ENCODE measurements at regions not wholly inside any gene's neighbourhood (a gene's known extent, or its start where the extent isn't known, plus 50 kb on each side); places are given as distances from the start of the nearest gene placed in this dataset.
"Not testable (repeated sequence)": the region's sequence is repeated elsewhere in the genome, so short reads cannot be mapped to it uniquely, and the experiment has no call there.

DNA sequence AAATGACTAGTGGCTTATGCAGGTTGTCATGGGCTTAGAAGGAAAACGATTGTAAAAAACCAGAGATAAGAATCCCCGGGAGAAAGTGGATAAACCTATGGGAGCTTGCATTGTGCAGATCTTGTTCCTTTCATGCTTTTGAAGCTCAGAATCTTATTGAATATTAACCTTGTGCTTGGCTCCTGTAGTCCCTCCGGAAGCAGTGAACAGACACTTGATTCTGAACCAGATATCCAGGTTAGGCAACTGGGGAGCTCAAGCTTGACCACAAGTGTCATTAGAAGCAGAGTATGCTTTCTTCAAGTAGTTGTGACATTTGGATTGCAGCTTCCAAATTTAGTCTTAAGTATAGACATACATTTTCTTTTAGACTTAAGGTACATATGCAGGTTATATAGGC, 212.6 kb upstream of the MOCS1 start:
- no peak for DNase-seq

DNA sequence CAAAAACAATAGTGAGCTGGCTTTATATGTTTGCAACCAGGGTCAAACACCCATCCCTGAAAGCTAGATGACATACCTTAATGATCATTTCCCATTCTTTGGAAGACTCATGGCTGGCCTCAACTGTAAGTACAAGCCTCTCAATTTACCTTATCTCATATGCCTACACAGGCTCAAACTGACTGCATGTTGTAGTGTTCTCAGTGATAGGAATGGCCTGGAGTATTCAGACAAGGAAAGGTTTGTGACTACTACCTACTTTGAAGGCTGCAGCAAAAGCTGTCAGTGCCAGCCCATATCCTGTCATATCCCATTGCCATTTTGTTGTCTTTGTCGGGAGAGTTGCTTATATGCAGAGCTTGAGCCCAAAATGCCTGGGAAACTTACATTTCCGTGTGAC, 205.2 kb upstream of the MOCS1 start:
- no peak for DNase-seq

DNA sequence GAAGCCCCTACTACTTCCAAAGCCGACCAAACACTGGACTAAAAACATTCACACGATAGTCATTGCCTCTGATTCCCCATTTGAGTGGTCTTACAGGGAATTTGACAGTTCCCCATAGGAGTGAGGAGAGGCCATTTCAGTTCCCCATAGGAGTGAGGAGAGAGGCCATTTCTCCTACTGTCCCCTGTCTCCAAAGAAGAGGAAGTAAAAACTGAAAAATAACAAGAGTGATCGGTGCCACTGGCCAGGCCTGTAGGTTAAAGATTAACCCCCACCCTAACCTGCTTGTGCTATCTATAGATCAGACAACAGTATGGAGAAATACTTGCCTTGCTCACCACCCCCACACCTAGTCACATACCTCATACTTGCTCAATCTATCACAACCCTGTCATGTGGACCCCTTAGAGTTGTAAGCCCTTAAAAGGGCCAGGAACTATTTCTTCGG, 204.0 kb upstream of the MOCS1 start:
- no peak for DNase-seq

DNA sequence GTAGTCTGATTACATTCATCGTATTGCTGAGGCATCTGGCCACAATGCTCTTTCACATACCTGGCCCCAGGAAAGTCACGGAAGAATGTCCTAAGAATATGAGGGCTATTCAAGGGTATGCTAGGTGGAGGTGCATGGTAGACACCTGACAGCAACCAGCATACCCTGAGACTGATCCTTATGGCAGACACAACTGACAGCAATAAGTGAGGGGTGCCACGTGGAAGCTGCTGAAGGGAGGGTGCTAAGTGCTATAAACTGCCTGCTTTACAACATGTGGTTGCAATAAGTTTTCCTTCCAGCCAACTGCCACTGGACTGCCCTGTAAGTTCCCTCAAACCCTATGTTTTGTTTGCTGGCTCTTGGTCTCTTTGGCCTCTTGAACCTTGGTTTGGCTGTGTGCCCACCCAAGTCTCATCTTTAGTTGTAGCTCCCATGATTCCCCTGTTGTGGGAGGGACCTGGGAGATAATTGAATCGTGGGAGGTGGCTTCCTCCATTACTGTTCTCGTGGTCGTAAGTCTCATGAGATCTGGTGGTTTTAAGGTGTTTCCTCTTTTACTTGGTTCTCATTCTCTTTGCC, 201.3 kb upstream of the MOCS1 start:
- no peak for DNase-seq

DNA sequence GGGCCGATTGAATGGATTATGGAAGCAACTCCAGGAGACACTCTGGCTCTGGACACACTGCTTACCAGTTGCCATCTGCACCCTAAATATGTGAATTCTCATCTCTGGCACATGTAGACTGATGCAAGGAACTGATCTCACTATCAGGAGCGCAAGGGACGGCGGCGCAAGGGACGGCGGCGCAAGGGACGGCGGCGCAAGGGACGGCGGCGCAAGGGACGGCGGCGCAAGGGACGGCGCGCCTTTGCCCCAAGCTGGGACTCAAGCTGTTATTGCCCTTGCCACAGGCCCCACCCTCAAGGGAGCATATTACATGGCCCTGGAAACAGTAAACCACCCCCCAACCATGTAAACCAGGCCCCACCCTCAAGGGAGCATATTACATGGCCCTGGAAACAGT, 199.7 kb upstream of the MOCS1 start:
- DNase-seq: not testable (repeated sequence)

DNA sequence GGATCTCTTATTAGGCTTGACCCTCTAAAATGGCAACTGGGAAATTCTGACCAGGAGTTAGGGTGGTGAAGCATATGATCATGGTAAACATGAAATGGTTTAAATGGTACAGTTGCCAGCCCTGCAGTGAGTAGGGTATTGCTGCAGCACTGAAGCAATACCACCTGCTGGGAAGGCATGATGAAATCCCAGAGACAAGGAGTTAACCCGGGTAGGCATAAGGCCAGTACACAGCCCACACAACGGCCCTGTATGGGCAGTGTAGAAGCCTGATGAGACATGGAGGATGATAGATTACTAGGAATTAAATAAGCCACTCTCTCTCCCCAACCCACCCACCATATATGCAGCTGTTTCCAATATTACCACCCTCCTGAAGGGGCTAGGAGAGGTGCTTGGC, 197.4 kb upstream of the MOCS1 start:
- DNase-seq: no peak

DNA sequence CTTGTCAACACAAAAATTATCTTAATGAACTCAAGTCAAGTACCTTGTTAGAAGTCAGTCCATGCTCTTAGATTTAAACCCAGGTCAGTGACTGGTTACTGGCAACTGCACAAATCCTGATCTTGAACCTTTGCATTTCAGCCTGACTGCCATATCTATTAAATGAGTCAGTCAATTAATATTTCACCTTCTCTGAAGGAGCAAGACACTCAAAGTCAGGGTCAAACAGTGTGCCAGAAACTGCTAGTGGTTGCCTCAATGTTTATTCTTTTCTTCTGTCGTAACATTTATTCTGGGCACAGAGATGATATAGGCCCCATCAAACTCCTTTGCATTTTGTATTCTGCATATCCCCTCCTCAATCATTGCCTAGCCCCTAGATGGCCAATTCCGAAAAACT, 193.9 kb upstream of the MOCS1 start:
- no peak for DNase-seq

DNA sequence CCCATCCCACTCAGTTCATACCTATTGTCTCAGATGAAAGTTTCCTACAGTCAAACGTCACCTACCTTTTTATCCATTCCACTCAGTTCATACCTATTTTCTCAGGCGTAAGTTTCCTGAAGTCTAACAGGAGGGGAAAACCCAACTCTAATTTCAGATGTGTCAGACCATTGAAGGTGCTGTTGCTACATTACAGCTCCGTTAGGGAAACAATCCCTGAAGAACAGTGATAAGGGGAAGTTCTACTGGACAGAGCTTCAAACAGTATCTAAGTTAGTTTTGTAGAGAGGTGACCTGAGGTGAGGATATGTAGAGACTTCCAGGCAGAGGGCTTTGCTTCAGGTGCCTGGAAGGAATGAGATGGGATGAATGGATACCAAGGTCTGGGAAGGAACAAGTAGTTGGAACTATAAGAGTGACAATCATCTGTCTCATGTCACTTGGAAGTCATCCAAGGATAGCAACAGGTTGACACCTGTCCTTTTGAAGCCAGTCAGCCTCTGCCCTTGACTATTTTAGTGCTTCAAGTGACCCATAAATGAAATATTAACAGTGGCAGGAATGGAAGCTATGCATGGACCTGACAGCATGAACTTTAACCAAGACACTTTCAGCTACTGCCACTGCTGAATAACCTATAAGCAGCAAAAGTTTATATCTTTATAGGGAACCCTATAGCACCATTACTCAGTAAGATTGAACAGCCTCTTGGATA, 191.6 kb upstream of the MOCS1 start:
- no peak for DNase-seq

DNA sequence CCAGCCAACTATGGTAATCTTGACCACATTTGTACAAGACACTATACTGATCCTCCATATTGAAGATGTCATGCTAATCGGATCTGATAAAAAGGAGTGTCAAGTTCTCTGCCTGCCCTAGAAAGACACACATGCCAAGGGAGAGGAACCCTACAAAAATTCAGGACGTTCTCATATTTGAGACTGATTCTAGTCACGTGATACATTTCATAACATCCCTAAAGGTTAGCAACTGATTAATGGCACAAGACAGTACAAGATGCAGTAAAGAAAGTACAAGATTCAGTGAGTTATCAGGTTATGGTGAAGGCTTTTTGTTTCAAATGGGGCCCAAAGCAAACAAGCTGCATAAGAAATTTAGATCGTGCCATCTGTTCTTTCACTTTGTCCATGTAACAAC, 190.7 kb upstream of the MOCS1 start:
- DNase-seq: no peak

DNA sequence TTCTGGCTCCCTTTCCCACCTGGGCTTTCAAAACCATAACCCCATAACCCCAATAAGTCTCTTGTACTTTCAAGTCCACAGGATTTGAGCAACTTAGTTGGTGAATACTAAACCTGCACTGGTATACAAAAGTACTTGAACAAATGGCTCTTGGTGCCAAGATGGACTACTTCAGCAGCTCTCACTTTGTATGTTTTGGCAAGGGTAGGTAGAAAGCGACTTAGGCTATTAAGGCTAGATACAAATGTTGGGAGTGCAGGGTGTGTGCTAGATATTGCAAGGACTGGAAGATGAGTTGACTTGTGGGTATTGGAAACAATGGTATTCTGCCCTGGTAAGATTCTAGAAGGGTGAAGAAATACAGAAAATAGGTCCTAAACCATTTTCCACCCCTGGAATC, 182.6 kb upstream of the MOCS1 start:
- no peak for DNase-seq

DNA sequence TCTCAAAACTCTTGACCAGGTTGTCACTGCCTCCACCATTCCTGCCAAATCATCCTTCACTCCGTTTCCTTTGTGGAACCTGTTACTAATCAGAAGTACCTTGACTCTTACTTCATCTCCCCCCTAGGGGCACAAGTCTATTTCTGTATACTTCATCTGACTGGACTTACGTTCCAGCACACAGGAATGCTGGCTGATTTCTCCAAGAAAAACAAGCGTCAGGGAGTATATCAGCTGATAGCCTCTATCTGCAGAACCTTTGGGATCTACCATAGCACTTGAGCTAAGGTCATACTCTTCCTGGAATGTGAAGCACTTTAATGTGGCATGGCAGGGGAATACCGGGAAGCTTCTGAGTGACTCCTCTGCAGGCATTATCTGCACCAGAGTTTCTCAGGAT, 178.1 kb upstream of the MOCS1 start:
- no peak for DNase-seq

DNA sequence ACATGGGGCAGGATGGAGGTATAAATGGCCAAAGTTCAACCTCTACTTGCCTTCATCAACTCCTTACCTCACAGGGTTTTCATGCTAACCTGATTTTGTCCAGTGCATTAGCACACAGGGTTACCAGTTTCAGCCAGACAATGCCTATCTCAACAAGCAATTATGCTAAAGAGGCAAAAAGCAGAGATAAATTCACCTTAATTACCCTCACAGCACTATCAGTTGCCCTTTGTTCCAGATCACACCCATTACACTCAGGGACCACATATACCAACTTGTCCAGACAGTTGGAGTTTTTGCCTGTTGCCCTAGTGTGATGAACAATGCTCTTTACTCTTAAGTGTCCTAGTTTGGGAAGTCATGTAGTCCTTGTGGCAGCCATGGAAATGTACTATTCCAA, 174.5 kb upstream of the MOCS1 start:
- no peak for DNase-seq

DNA sequence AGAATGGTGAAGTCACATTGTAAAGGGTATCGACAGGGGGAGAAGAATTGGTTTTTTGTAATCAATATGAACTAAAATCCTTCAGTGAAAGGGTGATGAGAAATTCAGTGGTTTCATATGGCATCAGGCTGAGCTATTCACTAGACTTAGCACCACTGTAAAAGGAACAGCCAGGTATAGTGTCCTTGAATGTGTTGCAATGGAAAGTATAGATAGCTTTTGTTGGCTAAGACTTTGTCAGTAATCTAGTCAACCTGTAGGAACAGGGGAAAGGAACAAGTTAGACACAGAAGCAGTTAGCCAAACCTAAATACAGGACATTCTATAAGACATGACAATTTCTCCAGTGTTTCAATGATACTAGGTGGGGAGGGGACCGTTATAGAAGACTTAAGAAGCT, 172.6 kb upstream of the MOCS1 start:
- no peak for DNase-seq

DNA sequence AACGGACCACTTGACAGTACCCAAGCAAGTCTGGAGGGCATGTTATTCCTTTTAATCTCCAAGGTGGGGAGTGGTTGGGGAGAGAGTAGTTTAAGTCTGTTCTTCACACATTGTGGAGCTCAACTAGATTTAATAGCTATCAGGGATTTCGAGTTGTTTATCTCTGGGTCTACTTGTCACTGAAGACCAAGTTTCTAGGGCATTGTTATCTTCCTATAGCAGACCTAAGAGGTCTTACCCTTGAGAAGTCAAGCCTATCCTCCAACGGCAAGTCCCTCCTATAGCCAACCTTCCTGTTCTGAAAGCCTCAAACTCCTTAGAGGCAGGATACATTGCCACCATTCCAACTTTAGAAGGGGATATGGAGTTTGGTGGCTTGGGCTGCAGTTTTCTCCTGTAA, 164.5 kb upstream of the MOCS1 start:
- no peak for DNase-seq

DNA sequence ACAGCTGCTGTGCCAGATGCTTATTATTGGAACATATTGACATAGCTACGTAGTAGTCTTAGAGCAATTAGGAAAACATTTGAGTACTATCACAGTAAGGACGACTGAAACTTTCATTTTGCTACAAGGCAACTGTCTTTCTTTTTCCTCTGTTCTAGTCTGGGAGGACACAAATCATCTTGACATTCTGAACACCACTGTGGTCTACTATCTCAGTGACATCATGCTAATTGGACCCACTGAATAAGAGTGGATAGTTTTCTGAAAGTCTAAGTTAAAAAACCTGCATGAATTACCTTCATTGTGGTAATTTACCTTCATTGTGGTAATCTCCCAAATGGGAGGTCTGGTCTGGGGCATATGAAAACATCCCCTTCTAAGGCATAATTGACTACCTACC, 163.3 kb upstream of the MOCS1 start:
- no peak for DNase-seq

DNA sequence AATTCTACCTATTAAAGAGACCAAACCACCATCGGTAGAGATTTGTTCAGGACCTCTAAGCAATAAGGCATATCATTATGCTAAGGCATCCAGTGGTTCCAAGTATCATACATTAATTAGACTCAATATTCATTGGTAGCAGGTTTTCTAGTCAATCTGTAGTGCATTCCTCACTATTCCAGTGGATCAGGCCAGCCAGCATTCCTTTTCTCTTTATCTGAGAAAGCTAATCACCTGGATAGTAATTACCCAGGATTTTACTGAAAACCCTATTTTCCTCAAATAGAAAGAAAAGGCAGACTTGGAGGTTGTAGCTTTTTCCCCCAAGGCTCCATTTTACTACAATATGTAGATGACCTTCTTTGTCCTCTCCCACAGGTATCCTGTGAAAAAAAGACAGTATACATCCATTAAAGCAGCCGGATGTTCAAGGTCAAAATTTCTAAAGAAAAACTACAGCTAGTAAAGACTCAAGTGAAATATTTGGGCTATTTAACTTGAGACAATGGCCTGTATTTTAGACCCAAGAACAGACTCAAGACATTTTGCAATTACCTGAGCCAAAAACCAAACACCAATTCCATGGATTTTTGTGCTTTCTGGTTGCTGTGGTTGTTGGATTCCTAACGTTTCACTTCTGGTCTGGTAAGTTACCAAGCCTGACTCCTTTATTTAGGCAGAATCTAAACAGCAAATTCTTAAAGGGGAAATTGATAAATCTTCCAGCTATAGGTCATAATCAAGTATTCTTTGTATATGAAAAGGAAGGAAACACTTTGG, 149.1 kb upstream of the MOCS1 start:
- DNase-seq: no peak

DNA sequence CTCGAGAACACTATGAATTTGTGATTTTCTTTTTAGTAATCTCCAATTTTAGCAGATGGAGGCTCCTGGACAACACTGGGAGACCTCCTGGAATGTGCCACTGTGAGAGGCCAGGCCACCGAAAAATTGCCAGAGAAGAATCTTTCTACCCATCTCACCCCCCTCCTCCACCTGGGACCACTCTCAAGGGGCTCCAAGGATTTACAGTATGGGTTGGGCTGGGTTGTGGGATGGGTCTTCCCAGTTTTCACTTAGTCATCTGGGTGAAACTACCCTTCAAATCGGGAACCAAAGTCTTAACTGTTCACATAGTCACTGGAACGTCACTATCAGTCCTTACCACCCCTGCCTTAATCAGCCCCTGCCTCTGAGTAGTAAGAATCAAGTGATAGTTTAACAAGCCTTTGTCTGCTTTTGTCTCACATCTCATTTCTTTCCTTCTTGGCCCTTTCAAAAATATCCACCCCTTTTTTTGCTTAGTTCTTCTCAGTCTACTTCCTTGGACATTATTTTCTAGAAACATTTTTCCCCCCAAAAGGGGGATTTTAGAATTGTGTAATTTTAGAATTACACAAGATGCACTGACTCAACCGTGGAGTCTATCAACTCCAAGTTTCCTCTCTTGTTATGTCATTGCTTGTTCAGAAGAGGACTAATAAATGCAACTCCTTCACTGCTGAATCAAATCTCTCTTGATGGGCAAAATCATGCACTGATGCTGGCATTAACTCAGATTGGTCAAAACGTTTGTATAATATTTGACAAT, 148.2 kb upstream of the MOCS1 start:
- no peak for DNase-seq

DNA sequence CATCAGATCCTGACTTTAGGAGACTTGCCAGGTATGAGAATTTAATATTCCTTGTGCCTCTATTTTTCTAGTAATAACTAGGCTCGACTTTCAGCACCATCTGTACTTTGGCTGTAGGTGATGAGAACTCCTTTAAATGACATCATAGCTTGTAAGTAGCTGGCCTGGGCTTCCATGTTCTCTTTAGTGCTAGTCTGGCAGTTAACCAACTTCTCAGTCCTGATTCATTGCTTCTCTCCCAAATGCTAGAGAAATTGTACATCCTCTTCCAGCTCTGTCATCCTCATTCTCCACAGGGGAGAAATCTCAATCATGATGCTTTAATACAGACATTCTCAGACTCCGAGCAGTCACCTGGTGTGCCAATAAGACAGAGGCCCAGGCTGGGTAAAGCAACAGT, 143.5 kb upstream of the MOCS1 start:
- no peak for DNase-seq

DNA sequence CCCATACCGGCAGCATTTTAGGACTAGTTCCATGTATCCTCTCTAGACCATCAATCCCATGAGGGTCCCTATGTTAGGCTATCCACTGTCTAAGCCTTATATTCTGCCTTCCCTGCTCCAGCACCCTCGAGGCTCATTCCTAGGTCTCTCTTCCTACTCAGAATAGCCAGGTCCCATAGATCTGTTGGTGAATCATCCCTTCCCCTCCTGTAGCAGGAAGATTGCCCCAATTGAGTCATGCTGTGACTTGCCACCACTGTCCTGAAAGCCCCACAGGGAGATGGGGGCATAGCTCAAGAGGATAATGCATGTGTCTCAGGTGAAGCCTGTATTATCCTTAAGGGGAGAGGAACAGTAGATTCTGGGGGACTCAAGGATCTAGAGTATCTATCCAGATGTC, 143.1 kb upstream of the MOCS1 start:
- no peak for DNase-seq

DNA sequence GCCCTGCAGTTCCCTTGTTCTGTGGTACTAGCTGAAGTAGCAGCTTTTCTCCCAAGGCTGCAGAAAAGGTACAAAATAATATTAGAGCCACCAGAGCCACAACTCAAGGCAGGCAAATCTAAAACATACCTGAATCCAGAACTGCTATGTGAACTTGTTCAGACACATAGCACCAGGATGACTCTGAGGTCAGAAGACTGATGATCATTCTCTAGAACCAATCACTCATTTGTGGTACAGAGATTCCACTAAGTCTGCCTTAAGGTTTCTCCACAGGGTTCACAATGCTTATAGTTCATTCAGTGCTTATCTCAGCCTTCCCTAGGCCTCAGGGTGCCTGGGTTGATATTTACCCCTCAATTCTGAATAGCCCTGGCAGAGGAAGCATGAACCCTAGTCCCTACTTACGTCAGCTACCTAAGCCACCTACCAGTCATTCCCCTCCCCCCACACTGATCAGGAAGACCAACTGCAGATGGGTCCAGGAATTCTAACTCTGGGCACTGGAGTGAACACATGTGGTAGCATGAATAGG, 140.9 kb upstream of the MOCS1 start:
- no peak for DNase-seq

DNA sequence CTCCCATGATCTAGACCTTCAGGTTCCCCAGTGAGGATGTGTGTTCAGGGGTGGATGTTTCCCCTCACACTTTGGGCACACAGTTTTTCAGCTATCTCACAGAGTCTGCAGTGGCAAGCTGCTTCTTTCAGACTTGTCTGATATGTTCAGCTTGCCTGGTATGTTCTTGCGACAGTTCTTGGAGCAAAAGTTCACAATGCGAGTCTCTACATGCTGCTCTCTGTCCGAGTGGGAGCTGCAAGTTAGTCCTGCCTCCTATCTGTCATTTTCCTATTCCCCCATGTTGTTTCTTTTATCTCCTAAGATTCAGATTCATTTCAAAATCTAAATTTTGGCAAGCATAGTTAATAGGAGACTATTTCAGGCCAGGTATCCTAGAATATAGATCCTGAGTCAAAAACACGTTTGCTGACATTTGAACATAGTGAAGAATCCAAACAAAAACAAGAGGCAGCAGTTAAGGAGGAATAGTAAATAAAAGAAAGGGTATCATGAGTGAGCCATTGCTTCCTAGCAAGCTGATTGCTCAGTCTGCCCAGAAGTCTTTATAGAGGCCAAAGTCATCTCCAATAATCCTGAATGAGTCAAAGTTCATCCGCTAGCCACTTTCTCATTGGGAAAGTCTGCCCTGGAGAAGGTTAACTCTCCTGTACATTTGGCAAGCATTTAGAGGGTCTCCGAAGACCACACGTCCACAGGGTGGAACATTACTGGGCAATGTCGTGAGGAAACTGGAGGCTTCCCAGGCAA, 140.2 kb upstream of the MOCS1 start:
- no peak for DNase-seq

DNA sequence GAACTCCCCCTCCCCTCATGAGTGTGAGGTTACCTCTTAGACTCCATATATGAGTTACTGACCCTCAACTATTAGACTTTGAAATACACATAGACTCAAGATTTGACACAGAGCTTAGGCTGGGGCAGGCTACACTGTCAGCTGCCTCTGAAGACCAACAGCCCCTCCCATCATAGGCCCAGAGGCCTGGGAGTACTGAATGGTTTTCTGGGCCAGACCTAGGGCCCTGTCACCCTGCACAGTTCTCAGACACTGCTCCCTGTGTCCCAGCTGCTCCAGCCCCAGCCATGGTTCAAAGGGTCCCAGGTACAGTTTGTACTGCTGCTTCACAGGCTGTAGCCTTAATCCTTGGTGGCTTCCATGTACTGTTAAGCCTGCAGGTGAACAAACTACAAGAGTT, 132.1 kb upstream of the MOCS1 start:
- DNase-seq: no peak

DNA sequence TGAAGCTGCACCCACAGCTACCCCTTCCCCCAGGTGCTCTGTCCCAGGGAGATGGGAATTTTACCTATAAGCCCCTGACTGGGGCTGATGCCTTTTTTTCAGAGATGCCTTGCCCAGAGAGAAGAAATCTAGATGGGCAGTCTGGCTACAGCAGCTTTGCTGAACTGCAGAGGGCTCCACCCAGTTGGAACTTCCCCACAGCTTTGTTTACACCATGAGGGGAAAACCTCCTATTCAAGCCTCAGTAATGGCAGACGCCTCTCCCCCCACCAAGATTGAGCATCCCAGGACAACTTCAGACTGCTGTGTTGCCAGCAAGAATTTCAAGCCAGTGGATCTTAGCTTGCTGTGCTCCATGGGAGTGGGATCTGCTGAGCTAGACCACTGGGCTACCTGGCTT, 122.6 kb upstream of the MOCS1 start:
- DNase-seq: no peak
